Coronary artery (tissue), 2 donors: ENCODE measurements at regions not wholly inside any gene's neighbourhood (a gene's known extent, or its start where the extent isn't known, plus 50 kb on each side); places are given as distances from the start of the nearest gene placed in this dataset.

Experiments
- DNase-seq: peaks from one replicate; pipeline ENCODE4 v3.0.0-alpha.2; 2017; ENCODE audit warnings: low spot score
- H3K27ac ChIP-seq, 2 donors: fragments of 200-600 bp; sonication (generic); one replicate each; pipeline ENCODE4 v1.5.1; 2016 to 2019
- H3K4me3 ChIP-seq: fragments of 200-600 bp; sonication (generic); 2 replicates; pipeline ENCODE4 v1.5.1; 2016; ENCODE audit warnings: mild to moderate bottlenecking, moderate library complexity
- TF ChIP-seq, protein P1 (sequence below): fragments of 200-600 bp; sonication (generic); IDR thresholded peaks from one replicate; pipeline ENCODE4 v1.5.1; 2019; ENCODE audit warnings: antibody characterized with exemption

DNA sequence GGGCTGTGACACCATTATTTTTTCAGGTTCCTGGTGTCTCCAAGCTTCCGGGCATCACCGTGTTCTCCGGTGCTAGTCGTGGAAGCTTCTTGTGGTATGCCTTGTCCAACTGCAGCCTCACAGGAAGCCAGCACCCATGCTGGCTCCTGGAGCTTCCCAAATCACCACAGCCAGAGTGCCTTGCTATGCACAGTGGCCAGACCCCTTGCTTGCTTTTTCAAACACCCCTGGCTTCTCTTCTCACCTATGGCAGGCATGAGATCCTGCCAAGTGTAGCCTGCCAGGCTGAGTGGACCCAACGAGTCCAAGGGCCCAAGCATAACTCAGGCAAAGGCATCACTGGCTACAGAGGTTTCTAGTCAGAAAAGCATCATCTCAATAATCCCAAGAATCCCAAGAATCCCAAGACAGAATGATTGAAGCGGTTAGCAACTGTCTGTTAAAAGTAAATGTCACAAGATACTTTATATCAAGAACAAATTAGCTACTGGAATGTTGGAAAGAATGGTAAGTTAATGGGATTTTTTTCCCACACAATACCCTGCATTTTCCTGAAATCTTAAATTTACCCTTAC is 1522.9 kb downstream of the PCDH18 start:
- H3K27ac ChIP-seq: no peak overlapping the region
- TF ChIP-seq, protein P1, sequence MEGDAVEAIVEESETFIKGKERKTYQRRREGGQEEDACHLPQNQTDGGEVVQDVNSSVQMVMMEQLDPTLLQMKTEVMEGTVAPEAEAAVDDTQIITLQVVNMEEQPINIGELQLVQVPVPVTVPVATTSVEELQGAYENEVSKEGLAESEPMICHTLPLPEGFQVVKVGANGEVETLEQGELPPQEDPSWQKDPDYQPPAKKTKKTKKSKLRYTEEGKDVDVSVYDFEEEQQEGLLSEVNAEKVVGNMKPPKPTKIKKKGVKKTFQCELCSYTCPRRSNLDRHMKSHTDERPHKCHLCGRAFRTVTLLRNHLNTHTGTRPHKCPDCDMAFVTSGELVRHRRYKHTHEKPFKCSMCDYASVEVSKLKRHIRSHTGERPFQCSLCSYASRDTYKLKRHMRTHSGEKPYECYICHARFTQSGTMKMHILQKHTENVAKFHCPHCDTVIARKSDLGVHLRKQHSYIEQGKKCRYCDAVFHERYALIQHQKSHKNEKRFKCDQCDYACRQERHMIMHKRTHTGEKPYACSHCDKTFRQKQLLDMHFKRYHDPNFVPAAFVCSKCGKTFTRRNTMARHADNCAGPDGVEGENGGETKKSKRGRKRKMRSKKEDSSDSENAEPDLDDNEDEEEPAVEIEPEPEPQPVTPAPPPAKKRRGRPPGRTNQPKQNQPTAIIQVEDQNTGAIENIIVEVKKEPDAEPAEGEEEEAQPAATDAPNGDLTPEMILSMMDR: no peak
- DNase-seq: no peak
- H3K4me3 ChIP-seq: no peak overlapping the region

DNA sequence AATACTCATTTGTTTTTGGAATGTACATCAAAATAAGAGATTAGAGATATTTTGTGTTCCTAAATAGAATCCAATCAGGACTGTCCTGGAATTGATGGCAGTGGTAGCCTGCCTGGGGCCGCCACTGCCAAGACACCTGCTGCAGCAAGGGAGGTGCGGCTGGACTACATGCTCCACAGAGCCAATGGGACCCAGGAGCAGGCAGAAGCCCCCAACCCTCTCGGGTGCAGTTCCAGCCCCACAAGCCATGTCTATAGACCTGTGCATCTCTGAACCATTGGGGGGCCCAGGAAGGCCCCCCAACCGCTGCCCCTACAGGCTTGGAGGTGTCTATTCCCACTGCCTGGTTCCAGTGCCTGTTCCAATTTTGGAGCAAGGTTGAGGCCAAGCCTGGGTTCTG is 1524.3 kb downstream of the PCDH18 start:
- no peak for DNase-seq
- Histone ChIP-seq H3K4me3 (no peak overlapping the region), H3K27ac (no peak overlapping the region)
- TF ChIP-seq, protein P1: no peak

DNA sequence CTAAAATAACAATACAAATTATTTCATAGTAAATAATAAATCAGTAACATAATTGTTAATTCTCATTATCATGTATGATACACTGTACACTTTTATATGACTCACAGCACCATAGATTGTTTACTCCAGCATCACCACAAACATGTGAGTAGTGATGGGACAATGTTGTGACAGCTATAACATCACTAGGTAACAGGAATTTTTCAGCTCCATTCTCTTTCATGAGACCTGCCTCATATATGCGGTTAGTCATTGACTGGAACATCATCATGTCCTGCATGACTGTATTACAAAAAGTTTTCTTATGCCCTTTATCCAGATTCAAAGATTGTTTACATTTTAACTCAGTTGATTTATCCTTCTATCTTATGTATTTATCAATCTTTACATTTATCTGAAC is 1530.0 kb downstream of the PCDH18 start:
- Histone ChIP-seq H3K4me3 (no peak overlapping the region), H3K27ac (no peak overlapping the region)
- TF ChIP-seq, protein P1: no peak
- no peak for DNase-seq

DNA sequence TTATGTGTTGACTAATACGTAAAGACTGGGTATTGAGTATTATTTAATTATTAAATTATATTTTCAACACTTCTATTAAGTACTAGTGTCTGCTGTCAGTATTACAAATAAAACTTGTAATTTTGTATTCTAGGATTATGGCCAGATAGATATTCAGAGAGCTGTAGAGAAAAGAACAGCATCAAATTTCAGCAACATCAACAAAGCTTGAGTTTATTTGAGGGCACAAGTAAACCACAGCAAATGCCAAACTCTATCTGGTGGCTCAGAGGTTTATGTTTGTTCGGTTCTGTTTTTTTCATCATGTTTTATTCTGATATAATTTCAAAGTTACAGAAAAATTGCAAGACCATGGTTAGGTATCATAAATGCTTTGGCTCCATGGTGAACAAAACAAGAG is 1530.5 kb downstream of the PCDH18 start:
- no peak for DNase-seq
- H3K27ac ChIP-seq: no peak overlapping the region
- H3K4me3 ChIP-seq: no peak overlapping the region
- TF ChIP-seq, protein P1: no peak

DNA sequence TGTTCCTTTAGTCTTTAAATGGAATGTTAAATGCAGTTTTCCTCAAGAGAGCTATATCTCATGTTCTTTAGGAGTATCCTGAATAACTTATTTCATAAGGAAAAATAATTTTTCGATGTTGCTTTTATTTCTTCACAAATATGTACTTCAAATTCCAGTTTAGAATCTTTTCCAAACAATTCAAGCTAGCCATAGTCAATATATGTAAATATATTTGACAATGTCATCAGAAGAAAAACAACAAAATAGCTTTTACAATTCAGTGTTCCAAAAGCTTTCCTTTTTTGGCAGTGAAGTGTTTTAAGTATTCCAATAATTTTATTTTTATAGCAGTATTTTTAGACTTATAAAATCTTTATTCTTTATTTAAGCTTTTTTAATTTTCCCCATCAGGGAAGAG is 1532.0 kb downstream of the PCDH18 start:
- Histone ChIP-seq H3K4me3 (no peak overlapping the region), H3K27ac (no peak overlapping the region)
- TF ChIP-seq, protein P1: no peak
- no peak for DNase-seq

DNA sequence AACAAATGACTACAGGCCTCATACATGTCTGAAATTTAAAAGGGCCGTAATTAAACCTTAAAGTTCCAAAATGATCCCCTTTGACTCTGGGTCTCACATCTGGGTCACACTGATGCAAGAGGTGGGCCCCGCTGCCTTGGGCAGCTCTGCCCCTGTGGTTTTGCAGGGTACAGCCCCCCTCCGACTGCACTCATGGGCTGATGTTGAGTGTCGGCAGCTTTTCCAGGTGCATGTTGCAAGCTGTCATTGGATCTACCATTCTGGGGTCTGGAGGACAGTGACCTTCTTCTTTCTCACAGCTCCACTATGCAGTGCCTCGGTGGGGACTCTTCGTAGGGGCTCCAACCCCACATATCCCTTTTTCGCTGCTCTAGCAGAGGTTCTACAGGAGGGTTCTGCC is 1537.9 kb downstream of the PCDH18 start:
- TF ChIP-seq, protein P1: no peak
- DNase-seq: no peak
- Histone ChIP-seq H3K27ac (no peak overlapping the region), H3K4me3 (no peak overlapping the region)

DNA sequence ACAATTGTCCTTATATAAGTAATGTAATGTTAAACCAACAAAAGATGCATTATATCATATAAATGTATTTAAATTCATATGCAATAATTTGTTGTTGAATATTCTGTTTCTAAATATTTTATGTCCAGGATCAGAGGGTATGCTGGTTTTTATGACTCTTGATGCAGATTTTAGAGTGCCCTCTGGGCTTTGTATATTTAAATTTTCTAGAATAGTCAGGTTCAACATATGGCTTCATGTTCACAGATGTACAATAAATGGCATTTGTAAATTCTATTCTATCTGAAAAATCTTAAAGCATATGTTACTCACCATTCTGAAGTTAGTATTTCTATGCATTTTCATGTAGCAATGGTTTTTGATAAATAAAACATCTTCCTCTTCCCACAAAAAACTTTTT is 1555.4 kb downstream of the PCDH18 start:
- no peak overlapping the region for H3K4me3 ChIP-seq
- TF ChIP-seq, protein P1: no peak
- no peak for DNase-seq

More for the DNA sequence above, 1555.4 kb downstream of the PCDH18 start:
- no peak overlapping the region for H3K27ac ChIP-seq
